C4-2B (cell line): ENCODE measurements at regions not wholly inside any gene's neighbourhood (a gene's known extent, or its start where the extent isn't known, plus 50 kb on each side); places are given as distances from the start of the nearest gene placed in this dataset.

Experiments used
- CTCF ChIP-seq: fragments of 450-650 bp; conservative IDR thresholded peaks from 2 replicates; pipeline ENCODE4 v1.5.1; 2017; ENCODE audit warnings: mild to moderate bottlenecking
- ZFX ChIP-seq: fragments of 450-650 bp; IDR thresholded peaks from 2 replicates; pipeline ENCODE4 v1.6.1; 2017

GRCh38 chr4:85298037-85298436 is 176.9 kb upstream of the ARHGAP24 start:
- TF ChIP-seq CTCF (no peak), ZFX (no peak)
